IMR-90 (cell line): ENCODE measurements at regions not wholly inside any gene's neighbourhood (a gene's known extent, or its start where the extent isn't known, plus 50 kb on each side); places are given as distances from the start of the nearest gene placed in this dataset.

Experiments
- ATAC-seq: fragments of 200-7000 bp; cut with Tn5 transposase; 2 replicates; pipeline ENCODE4 v1.9.1; 2020; ENCODE audit warnings: low read depth, mild to moderate bottlenecking, moderate library complexity
- BruUV-seq: library from RNA; stranded (reverse); fragments of 400-500 nt; replicated peaks from 2 replicates; lab custom pipeline; 2021; lab: Mats Ljungman, UMichigan
- CTCF ChIA-PET: fragments of 300-600 bp; formaldehyde crosslinking; extraction: SDS; loops from one replicate; lab custom pipeline; 2021; ENCODE audit warnings: antibody characterized with exemption; lab: Yijun Ruan, JAX
- POLR2A ChIA-PET: fragments of 300-600 bp; sonication (Branson Sonifier 250); formaldehyde crosslinking; loops from one replicate; lab custom pipeline; 2022; ENCODE audit warnings: antibody characterized with exemption; ENCODE audit not compliant: unreplicated experiment; lab: Charles Lee
- DNase-seq: peaks from one replicate; pipeline ENCODE4 v3.0.0; 2013
- H2AFZ ChIP-seq: replicated peaks from 2 replicates; pipeline ENCODE3; 2013; ENCODE audit warnings: low read length, mild to moderate bottlenecking; ENCODE audit not compliant: poor library complexity
- H2AK5ac ChIP-seq: 2 replicates; pipeline ENCODE4 v1.6.1; 2013; ENCODE audit warnings: low read depth, low read length, inconsistent platforms
- H2AK9ac ChIP-seq: replicated peaks from 2 replicates; pipeline ENCODE3; 2013; ENCODE audit warnings: mild to moderate bottlenecking, low read depth, low read length, moderate library complexity; ENCODE audit not compliant: poor library complexity
- H2BK120ac ChIP-seq: 2 replicates; pipeline ENCODE4 v1.6.1; 2013; ENCODE audit warnings: low read depth, low read length, inconsistent platforms
- H2BK15ac ChIP-seq: 3 replicates; pipeline ENCODE4 v1.6.1; 2013; ENCODE audit warnings: low read depth, low read length, inconsistent platforms
- H2BK20ac ChIP-seq: 2 replicates; pipeline ENCODE4 v1.6.1; 2013; ENCODE audit warnings: low read depth, mild to moderate bottlenecking, inconsistent platforms, low read length, moderate library complexity
- H2BK5ac ChIP-seq: 2 replicates; pipeline ENCODE4 v1.6.1; 2013; ENCODE audit warnings: mild to moderate bottlenecking, low read depth, low read length, inconsistent platforms; ENCODE audit not compliant: poor library complexity, severe bottlenecking
- H3K14ac ChIP-seq: replicated peaks from 2 replicates; pipeline ENCODE4 v1.6.1; 2013; ENCODE audit warnings: low read depth, low read length, inconsistent platforms
- H3K18ac ChIP-seq: 2 replicates; pipeline ENCODE4 v1.6.1; 2013; ENCODE audit warnings: low read depth, low read length, control low read depth
- H3K23ac ChIP-seq: 2 replicates; pipeline ENCODE4 v1.6.1; 2013; ENCODE audit warnings: low read depth, low read length, inconsistent platforms
- H3K27ac ChIP-seq: 2 replicates; pipeline ENCODE4 v1.5.1; 2013; ENCODE audit warnings: mild to moderate bottlenecking, control low read depth, low read length; ENCODE audit not compliant: insufficient read depth
- H3K27me3 ChIP-seq: 2 replicates; pipeline ENCODE4 v1.6.1; 2013; ENCODE audit warnings: low read length; ENCODE audit not compliant: control insufficient read depth, insufficient read depth
- H3K36me3 ChIP-seq: 2 replicates; pipeline ENCODE4 v1.6.1; 2013; ENCODE audit warnings: low read length, mixed read lengths; ENCODE audit not compliant: control insufficient read depth, insufficient read depth
- H3K4ac ChIP-seq: 2 replicates; pipeline ENCODE4 v1.6.1; 2013; ENCODE audit warnings: low read depth, low read length, inconsistent platforms
- H3K4me1 ChIP-seq: 2 replicates; pipeline ENCODE4 v1.6.1; 2013; ENCODE audit warnings: low read length, mixed read lengths; ENCODE audit not compliant: control insufficient read depth, insufficient read depth
- H3K4me2 ChIP-seq: 2 replicates; pipeline ENCODE4 v1.6.1; 2013; ENCODE audit warnings: low read depth, mild to moderate bottlenecking, control low read depth, low read length, moderate library complexity
- H3K4me3 ChIP-seq: 2 replicates; pipeline ENCODE4 v1.5.1; 2013; ENCODE audit warnings: low read depth, mild to moderate bottlenecking, control low read depth, low read length, moderate library complexity; ENCODE audit not compliant: insufficient read depth
- H3K56ac ChIP-seq: 2 replicates; pipeline ENCODE4 v1.6.1; 2013; ENCODE audit warnings: low read length, inconsistent platforms; ENCODE audit not compliant: insufficient read depth; ENCODE audit errors: extremely low read depth
- H3K79me1 ChIP-seq, 2 experiments: 2 replicates each; pipeline ENCODE4 v1.6.1; 2013; ENCODE audit warnings: low read length in 2 of 2, inconsistent platforms in 1 of 2, low read depth in 1 of 2
- H3K9ac ChIP-seq: 2 replicates; pipeline ENCODE4 v1.6.1; 2013; ENCODE audit warnings: low read depth, low read length, control low read depth
- H3K9me1 ChIP-seq: 2 replicates; pipeline ENCODE4 v1.6.1; 2013; ENCODE audit warnings: low read length, inconsistent platforms; ENCODE audit not compliant: insufficient read depth
- H3K9me3 ChIP-seq: 2 replicates; pipeline ENCODE4 v1.6.1; 2013; ENCODE audit warnings: low read length; ENCODE audit not compliant: control insufficient read depth, insufficient read depth
- H4K20me1 ChIP-seq: 2 replicates; pipeline ENCODE4 v1.6.1; 2013; ENCODE audit warnings: low read length, inconsistent platforms; ENCODE audit not compliant: insufficient read depth
- H4K5ac ChIP-seq: 2 replicates; pipeline ENCODE4 v1.6.1; 2013; ENCODE audit warnings: mild to moderate bottlenecking, low read depth, low read length, control low read depth
- H4K8ac ChIP-seq, 2 experiments: 2 replicates each; pipeline ENCODE4 v1.6.1; 2013; ENCODE audit warnings: low read depth in 2 of 2, low read length in 2 of 2, control low read depth in 1 of 2, inconsistent platforms in 1 of 2
- H4K91ac ChIP-seq: 2 replicates; pipeline ENCODE4 v1.6.1; 2013; ENCODE audit warnings: low read depth, low read length, inconsistent platforms; ENCODE audit not compliant: insufficient read depth
- FOS ChIP-seq: fragments of 150-350 bp; IDR thresholded peaks from 2 replicates; pipeline ENCODE4 v1.6.1; 2016; ENCODE audit warnings: low read depth, low read length
- RAD21 ChIP-seq: IDR thresholded peaks from 2 replicates; pipeline ENCODE4 v1.6.1; 2012; ENCODE audit warnings: low read length, improper control_type of control experiment
- USF2 ChIP-seq: fragments of 150-350 bp; IDR thresholded peaks from 2 replicates; pipeline ENCODE4 v1.6.1; 2017; ENCODE audit warnings: mild to moderate bottlenecking, antibody characterized with exemption, low read length, low read depth
- whole genome bisulfite sequencing, 2 experiments: methylation state at CpG; one replicate each; pipeline versions ENCODE4 v1.1.5 to v1.1.7; 2013; ENCODE audit warnings: missing lambda C conversion rate in 2 of 2; ENCODE audit not compliant: insufficient read length in 1 of 2; ENCODE audit errors: extremely low coverage in 2 of 2; 5-methylcytosine and 5-hydroxymethylcytosine counted together
- dilution Hi-C: fragments of 300-500 bp; cut with HindIII; formaldehyde crosslinking; loops from one replicate; pipeline ENCODE4 v1.14.3; 2018; ENCODE audit warnings: low sequenced_read_pairs; ENCODE audit not compliant: unreplicated experiment
- in situ Hi-C: fragments of 300-500 bp; cut with MboI; formaldehyde crosslinking; loops from 3 replicates; pipeline ENCODE4 v1.14.3; 2019; ENCODE audit warnings: low sequenced_read_pairs, inconsistent platforms, mixed read lengths
- intact Hi-C: fragments of 100-400 bp; cut with micrococcal nuclease; formaldehyde crosslinking; loops from 2 replicates; pipeline ENCODE4 v1.10.0; 2022

GRCh38 chr2:106963893-106964292 is 77.9 kb upstream of the ST6GAL2 start:
- dilution Hi-C loops, result no loop called here

More at GRCh38 chr2:106963893-106964292, 77.9 kb upstream of the ST6GAL2 start:
- no peak overlapping the region for H2AK9ac ChIP-seq
- H3K14ac ChIP-seq, result no peak overlapping the region
- H2AFZ ChIP-seq, result no peak overlapping the region
- in situ Hi-C loops, result no loop called here
- TF ChIP-seq RAD21 (no peak), USF2 (no peak), FOS (no peak)
- BruUV-seq, result no TSS peak
- ATAC-seq (no peak), DNase-seq (no peak)
- H3K4me2 ChIP-seq, result no peak overlapping the region
- CTCF ChIA-PET, result no interaction called here
- no peak overlapping the region for H4K8ac ChIP-seq
- H4K5ac ChIP-seq, result no peak overlapping the region
- H3K18ac ChIP-seq, result no peak overlapping the region
- no peak overlapping the region for H2BK15ac ChIP-seq
- H4K20me1 ChIP-seq, result no peaks in the 10 kb centered on the region
- H3K9me1 ChIP-seq, result no peaks in the 10 kb centered on the region
- H3K79me1 ChIP-seq, result no peaks in the 10 kb centered on the region
- no peak overlapping the region for H3K23ac ChIP-seq
- 53% methylated on average over 3 of the region's 5 CpGs; no CpG with 5 or more reads in 1 of the 2 experiments for WGBS, 2 experiments
- no peak overlapping the region for H2AK5ac ChIP-seq
- no peak overlapping the region for H3K9ac ChIP-seq
- H2BK5ac ChIP-seq, result no peak overlapping the region
- H3K56ac ChIP-seq, result no peak overlapping the region
- H3K9me3 ChIP-seq, result peaks cover 13% of the 10 kb centered on the region
- H3K4ac ChIP-seq, result no peak overlapping the region
- H3K36me3 ChIP-seq, result no peaks in the 10 kb centered on the region
- no peak overlapping the region for H4K91ac ChIP-seq
- no peak overlapping the region for H2BK20ac ChIP-seq
- no peak overlapping the region for H2BK120ac ChIP-seq
- intact Hi-C loops, result no loop called here
- POLR2A ChIA-PET, result no interaction called here
- H3K27me3 ChIP-seq, result no peaks in the 10 kb centered on the region
- no peaks in the 10 kb centered on the region for H3K4me1 ChIP-seq
- no peak overlapping the region for H3K27ac ChIP-seq
- H3K4me3 ChIP-seq, result no peak overlapping the region
